Left hindlimb (tissue), 1 donor: ENCODE measurements at regions not wholly inside any gene's neighbourhood (a gene's known extent, or its start where the extent isn't known, plus 50 kb on each side); places are given as distances from the start of the nearest gene placed in this dataset.
A peak's percentile ranks its signal among the peaks of the same experiment; 100 is the strongest.

Experiments
- DNase-seq: peaks from one replicate; pipeline ENCODE4 v3.0.0-alpha.2; 2018

GRCh38 chr1:239686386-239686785 is 300.0 kb downstream of the CHRM3 start:
- no peak for DNase-seq

- DNase-seq = no peak
Observed at GRCh38 chr1:239696317-239696716, 309.9 kb downstream of the CHRM3 start.

GRCh38 chr1:239700667-239701066 is 314.3 kb downstream of the CHRM3 start:
- DNase-seq = no peak

GRCh38 chr1:239703075-239703474 is 316.7 kb downstream of the CHRM3 start:
- no peak for DNase-seq

- no peak for DNase-seq
Observed at GRCh38 chr1:239706245-239706892, 320.0 kb downstream of the CHRM3 start.

- DNase-seq = no peak
Observed at GRCh38 chr1:239707615-239708014, 321.2 kb downstream of the CHRM3 start.

- no peak for DNase-seq
Observed at GRCh38 chr1:239708622-239709021, 322.3 kb downstream of the CHRM3 start.

GRCh38 chr1:239711768-239712167 is 325.4 kb downstream of the CHRM3 start:
- no peak for DNase-seq

- no peak for DNase-seq
Observed at GRCh38 chr1:239717097-239717917, 330.9 kb downstream of the CHRM3 start.

GRCh38 chr1:239717918-239718184 is 331.5 kb downstream of the CHRM3 start:
- no peak for DNase-seq

- no peak for DNase-seq
Observed at GRCh38 chr1:239718571-239718970, 332.2 kb downstream of the CHRM3 start.

- DNase-seq = no peak
Observed at GRCh38 chr1:239718997-239719628, 332.7 kb downstream of the CHRM3 start.

- DNase-seq = no peak
Observed at GRCh38 chr1:239719642-239720258, 333.4 kb downstream of the CHRM3 start.

GRCh38 chr1:239722035-239722434 is 335.7 kb downstream of the CHRM3 start:
- DNase-seq = no peak

- DNase-seq = peak; percentile 55
Observed at GRCh38 chr1:239723776-239724367, 337.5 kb downstream of the CHRM3 start.

- no peak for DNase-seq
Observed at GRCh38 chr1:239725371-239725770, 339.0 kb downstream of the CHRM3 start.

GRCh38 chr1:239725933-239726332 is 339.6 kb downstream of the CHRM3 start:
- DNase-seq = no peak

- DNase-seq = no peak
Observed at GRCh38 chr1:239730378-239730777, 344.0 kb downstream of the CHRM3 start.

GRCh38 chr1:239731082-239731748 is 344.8 kb downstream of the CHRM3 start:
- DNase-seq = no peak

- DNase-seq = no peak
Observed at GRCh38 chr1:239732770-239733169, 346.4 kb downstream of the CHRM3 start.

GRCh38 chr1:239733995-239734394 is 347.6 kb downstream of the CHRM3 start:
- no peak for DNase-seq

GRCh38 chr1:239735111-239735510 is 348.7 kb downstream of the CHRM3 start:
- no peak for DNase-seq

GRCh38 chr1:239736479-239736878 is 350.1 kb downstream of the CHRM3 start:
- DNase-seq = no peak
